ENCODE measurements at regions not wholly inside any gene's neighbourhood (a gene's known extent, or its start where the extent isn't known, plus 50 kb on each side); places are given as distances from the start of the nearest gene placed in this dataset.
"Not testable (repeated sequence)": the region's sequence is repeated elsewhere in the genome, so short reads cannot be mapped to it uniquely, and the experiment has no call there.

DNA sequence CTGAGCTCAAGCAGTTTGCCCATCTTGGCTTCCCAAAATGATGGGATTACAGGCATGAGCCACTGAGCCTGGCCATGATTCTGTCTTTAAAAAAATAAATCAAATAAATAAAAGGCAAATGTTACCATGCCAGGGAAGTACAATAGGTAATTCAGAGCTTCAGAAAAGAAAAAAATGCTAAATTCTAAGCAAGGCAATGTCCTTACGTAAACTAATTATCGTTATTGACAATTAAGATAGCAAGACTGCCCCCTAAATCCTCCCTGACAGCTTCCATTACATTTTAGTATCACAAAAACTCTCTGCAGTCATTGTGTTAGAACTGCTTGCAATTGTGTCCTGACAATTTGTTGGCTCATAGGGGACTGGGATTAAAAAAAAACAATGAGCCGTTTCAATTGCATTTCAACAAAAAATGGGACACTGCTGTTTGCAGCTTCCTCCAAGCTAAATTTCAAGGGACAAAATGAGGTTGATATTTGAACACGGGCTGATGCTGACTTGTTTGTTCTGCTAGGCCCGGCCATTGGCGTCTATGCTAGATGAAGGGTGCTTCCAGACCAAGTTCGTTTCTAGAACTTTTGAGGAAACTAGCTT, 88.9 kb downstream of the MOGAT1 start:
- no peak for DNase-seq

DNA sequence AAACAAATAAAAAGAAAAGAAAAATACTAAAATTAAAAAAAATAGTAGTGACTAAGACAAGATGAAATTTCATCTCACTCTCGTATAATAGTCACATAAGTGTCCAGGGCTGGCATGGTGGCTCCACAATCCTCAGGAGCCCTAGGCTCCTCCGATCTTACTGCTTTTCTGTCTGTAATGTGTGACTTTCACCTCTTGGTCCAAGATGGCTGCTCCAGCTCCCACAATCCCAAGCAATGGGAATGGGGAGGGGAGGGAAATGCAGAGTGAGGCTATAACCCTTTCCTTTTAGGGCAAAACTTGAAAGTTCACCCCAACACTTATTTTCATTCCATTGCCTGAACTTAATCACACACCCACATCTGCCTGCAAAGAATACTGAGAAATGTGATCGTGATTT, 90.4 kb downstream of the MOGAT1 start:
- DNase-seq, result no peak

DNA sequence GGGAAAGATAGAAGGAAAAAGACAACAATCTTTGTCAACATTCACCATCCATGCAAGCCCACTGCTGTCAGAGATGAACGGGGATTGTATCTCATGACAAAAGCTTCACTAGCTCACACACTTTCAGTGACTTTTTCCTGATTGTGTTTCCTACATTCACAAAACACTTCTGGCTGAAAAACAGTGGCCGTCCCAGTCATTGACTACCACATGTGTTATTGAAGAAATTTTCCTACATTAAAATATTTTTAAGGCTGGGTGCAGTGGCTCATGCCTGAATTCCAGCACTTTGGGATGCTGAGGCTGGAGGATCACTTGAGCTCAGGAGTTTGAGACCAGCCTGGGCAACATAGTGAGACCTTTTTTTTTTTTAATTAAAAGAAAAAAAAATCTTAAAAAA, 90.9 kb downstream of the MOGAT1 start:
- no peak for DNase-seq

DNA sequence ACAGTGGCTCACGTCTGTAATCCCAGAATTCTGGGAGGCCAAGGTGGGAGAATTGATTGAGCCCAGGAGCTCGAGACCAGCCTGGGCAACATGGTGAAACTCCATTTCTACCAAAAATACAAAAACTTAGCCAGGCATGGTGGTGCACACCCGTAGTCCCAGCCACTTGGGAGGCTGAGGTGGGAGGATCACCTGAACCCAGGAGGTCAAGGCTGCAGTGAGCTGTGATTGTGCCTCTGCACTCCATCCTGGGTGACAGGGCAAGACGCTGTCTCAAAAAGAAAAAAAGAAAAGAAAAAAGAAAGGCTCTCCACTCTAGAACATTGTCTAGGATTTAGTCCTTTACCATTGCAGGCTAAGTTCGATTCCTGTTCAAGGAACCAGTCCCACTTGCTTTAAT, 94.4 kb downstream of the MOGAT1 start:
- DNase-seq, result not testable (repeated sequence)

DNA sequence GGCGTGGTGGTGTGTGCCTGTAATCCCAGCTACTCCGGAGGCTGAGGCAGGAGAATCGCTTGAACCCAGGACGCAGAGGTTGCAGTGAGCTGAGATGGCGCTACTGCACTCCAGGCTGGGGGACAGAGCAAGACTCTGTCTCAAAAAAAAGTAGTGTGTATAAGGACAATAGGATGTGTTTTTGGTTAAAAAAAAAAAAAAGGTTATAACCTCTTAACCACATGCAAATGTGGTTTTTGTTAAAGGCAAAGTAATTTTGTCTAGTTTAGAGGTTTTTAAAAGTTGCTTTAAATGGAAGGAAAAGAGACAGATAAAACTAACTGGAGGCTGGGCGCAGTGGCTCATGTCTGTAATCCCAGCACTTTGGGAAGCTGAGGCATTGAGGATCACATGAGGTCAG, 92.8 kb upstream of the ACSL3 start:
- DNase-seq, result not testable (repeated sequence)

DNA sequence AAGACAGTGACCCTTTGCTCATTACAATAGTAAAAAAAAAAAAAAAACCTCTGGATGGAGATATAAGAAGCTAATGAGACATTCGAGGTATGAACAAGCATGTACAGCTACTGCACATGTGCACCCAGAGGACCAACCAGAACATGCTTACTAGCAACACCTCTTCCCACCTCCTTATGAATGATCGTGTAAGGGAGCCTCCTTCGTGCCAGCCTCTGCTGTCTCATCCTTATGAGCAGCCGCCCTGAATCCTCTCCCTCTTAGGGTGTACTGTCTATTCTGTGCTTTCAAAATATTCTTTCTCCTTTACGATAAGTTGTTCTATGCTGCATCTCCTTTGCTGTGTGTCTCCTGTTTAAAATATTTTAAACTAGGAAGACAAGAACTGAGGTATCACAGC, 91.4 kb upstream of the ACSL3 start:
- no peak for DNase-seq

DNA sequence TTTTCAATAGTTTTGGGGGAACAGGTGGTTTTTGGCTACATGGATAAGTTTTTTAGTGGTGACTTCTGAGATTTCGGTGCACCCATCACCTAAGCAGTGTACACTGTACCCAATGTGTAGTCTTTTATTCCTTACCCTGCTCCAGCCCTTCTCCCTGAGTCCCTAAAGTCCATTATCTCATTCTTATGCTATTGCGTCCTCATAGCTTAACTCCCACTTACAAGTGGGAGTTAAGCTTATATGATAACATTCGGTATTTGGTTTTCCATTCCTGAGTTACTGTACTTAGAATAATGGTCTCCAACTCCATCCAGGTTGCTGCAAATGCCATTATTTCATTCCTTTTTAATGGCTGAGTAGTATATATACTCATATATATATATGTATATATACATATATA, 90.9 kb upstream of the ACSL3 start:
- no peak for DNase-seq

DNA sequence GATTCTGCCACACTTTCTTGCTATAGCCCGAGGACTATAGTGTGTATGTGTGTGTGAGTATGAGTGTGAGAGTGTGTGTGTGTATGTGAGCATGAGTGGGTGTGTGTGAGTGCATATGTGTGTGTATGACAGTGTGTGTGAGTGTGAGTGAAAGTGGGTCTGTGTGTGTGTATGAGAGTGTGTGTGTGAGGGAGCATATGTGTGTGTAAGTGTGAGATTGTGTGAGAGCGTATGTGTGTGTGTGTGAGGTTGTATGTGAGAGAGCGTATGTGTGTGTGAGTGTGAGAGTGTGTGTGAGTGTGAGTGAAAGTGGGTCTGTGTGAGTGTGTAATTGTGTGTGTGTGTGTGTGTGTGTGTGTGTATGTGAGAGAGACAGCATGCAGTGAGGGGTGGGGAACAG, 89.0 kb upstream of the ACSL3 start:
- no peak for DNase-seq

DNA sequence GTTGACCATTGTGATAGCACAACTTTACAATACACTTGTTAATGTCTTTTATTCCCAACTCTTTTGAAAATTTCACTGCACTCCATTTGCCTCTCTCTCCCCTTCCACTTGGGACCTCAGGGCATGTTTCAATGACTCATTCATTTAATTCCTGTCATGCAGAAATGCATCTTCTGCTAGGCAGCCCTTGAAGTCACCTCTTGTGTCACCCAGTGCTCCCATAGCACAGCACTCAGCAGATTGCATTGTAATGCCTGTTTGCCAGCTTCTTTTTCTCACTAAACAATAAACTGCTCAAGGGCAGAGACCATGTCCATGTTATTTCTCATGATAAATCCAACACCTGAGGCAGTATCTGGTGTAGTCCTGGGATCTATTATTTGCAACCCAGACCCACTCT, 85.9 kb upstream of the ACSL3 start:
- DNase-seq, result no peak

DNA sequence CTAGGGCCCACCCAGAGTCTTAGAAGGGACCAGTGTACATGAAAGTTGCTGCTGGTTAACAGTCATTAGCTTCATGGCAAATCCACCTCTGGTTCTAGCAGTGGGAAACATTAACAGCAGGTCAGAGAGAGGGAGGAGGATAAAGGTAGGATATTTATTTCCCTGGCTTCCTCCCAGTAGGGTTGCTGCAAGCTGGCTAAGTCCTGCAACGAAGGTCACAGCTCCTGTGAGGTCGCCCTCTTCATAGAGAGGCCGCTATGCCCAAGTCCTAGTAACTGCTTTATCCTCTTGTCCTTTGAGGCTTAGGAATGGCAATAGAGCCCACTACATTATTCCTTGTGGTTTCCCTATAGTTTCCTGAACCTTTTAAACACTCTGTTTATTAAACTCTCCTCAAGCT, 84.0 kb upstream of the ACSL3 start:
- DNase-seq, result no peak

DNA sequence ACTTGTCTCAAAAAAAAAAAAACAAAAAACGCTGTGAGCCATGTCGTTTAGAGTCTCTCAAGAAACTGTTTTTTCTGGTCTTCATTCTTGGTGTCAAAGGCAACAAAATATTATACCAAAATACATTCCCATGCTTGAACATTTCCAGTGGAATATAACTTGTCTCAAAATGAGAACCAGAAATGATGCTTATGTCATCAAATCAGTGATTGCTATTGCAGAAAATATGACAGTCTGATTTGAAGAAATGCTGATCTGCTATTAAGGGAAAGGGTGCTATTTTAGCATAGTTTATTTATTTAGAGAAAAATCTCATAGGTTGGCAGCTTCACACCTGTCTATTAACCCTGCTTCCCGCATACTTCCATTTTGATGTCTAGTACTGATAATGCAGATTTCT, 82.4 kb upstream of the ACSL3 start:
- no peak for DNase-seq

DNA sequence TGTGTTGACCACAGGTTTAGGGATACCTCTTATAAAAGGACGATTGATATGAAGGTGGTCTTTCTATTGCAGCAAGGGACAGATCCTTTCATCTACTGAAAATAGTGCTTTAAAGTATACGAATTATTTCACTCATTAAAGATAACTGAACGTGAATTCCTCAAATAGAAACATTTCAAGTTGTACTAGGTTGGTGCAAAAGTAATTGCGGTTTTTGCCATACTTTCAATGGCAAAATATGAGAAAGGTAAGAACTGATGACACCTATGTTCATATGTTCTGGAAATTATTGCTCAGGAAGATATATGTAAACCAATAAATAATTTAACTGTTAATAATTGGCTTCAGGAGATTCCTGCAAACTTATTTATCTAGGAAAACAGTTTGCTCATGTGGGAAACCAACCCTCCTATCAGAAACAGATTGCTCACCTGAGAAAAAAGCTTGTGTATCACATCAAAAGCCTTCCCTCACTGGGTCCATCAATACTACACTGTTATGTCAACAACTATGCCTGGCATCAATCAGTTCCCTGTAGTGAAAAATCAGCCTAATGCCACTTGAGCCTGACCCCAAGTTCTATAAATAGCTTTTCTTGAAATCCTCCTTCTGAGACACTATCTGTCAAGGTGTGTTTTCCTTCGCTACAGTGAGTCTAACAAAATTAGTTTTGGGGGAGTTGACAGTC, 81.5 kb upstream of the ACSL3 start:
- DNase-seq, result no peak

DNA sequence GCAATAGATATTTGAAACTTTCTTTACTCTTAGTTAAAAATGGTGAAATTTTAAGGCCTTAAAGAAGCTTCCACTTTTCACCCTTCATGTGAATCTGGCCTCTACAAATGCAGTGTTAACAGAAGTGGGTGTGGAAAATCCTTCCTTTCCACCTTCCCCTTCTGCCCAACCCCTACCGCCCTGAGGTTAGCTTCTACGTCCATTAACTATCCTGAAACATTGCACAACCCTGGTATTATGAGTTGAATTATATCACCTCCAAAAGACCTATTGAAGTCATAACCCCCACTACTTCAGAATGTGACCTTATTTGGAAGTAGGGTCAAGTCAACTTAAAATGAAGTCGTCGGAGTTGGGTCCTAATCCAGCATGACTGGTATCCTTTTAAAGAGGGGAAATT, 80.8 kb upstream of the ACSL3 start:
- DNase-seq, result no peak

DNA sequence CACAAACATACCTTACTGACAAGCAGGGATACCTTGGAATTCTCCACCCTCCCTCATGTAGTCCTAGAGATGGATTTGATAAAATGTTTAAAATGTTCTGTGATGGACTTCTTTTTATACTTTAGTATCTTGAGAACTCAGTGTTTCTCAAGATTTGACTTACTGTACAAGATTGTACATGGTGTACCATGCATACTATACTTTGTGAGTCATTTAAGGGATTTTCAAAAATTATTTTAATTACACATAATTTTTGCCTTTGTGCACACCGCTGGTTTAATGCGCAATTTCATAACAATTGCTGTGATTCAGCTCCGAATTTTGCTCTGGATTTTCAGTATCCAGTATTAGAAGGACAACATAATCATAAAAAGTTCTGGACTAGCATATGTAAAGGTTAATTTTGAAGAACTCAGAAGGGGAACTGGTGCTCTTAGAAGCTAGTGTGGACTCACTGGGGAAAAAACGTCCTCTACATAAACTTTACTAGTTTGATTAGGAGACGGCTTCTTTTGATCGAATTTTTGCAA, 78.6 kb upstream of the ACSL3 start:
- DNase-seq, result no peak

DNA sequence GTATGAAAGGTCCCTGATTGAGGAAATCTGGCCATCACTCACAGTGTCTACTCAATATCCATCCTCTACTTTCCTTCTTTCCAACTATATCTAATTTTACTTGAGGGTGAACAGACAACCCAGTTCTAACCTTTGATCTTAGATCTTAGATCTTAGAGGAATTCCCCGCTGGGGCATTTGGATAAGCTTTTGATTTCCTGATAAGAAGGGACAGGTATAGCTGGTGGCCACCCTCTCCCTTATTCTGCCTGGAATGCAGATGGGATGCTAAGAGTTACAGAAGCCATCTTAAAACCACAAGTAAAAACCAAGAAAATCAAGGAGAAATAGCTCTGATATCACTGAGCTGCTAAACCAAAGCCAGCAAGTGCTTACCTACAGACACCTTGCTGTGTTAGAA, 77.2 kb upstream of the ACSL3 start:
- no peak for DNase-seq

DNA sequence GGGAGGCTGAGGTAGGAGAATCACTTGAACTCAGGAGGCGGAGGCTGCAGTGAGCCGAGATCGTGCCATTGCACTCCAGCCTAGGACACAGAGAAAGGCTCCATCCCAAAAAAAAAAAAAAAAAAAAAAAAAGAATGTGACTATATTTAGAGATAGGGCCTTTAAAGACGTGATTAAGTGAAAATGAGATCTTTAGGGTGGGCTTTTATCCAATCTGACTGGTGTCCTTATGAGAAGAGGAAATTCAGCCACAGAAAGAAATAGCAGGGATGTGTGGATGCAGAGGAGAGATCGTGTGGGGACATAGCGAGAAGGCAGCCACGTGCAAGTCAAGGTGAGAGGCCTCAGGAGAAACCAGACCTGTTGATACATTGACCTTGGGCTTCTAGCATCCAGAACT, 69.9 kb upstream of the ACSL3 start:
- no peak for DNase-seq

DNA sequence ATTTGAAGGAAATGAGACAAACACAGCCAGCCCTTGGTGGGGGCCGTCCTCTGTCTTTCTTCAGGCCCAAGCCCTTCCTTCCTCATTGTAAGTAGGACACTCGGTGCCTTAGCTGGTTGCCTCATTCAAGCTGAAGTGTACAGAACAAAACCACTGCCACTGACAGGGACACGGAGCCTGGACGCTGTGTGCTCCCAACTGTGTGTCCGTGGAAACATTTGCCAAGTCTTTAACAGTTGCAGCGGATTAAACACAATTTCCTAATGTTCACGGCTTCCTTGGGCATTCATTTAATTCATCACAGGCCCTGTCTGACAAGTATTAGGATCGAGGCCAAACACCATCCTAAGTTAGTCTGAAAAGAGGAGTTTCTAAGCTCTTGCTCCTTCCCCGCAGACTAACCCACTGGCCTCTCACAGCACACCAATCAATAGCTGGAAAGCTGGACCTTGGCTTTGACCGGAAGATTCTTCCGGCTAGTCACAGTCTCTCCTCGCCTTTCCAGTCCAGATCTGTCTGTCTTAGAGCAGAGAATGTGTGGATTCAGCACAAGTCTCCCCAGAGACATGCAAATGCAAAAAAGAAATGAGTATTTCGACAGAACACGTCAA, 68.7 kb upstream of the ACSL3 start:
- no peak for DNase-seq

DNA sequence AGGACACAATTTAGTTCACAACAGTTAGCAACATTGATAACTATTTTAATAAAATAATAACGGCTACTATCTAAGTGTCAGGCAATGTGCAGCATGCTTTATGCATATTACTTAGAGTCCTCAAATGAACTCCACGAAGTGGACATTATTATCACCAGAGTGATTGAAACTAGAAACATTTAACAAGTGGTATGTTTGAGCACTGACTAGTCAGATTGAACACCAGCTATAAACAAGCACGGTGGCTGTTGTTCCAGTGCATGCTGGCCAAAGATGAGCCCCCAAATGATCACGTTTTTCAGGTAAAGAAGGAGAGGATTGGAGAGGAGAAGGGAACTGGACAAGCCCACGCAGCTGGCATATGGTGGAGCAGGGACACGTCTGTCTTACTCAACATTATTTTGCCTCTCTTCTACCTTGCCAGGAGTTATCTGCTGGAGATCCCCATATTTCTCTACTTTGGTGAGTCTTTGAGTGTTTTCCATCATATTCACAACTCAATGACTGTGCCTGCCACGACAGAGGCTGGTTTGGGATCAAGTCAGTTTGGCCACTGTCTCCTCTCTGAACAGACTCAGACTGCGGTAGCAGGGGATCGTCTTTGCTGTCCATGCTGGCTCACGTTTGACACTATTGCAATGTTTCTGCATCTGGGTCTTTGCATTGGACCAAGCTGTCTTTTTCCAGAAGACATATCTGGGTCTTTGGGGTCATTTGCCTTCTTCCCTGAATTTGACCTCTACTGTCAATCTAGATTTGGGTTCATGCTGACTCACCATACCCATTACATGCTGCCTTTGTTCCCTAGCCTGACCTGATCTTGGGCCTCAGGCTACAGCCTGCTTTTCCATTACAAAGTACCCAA, 66.0 kb upstream of the ACSL3 start:
- DNase-seq, result no peak

DNA sequence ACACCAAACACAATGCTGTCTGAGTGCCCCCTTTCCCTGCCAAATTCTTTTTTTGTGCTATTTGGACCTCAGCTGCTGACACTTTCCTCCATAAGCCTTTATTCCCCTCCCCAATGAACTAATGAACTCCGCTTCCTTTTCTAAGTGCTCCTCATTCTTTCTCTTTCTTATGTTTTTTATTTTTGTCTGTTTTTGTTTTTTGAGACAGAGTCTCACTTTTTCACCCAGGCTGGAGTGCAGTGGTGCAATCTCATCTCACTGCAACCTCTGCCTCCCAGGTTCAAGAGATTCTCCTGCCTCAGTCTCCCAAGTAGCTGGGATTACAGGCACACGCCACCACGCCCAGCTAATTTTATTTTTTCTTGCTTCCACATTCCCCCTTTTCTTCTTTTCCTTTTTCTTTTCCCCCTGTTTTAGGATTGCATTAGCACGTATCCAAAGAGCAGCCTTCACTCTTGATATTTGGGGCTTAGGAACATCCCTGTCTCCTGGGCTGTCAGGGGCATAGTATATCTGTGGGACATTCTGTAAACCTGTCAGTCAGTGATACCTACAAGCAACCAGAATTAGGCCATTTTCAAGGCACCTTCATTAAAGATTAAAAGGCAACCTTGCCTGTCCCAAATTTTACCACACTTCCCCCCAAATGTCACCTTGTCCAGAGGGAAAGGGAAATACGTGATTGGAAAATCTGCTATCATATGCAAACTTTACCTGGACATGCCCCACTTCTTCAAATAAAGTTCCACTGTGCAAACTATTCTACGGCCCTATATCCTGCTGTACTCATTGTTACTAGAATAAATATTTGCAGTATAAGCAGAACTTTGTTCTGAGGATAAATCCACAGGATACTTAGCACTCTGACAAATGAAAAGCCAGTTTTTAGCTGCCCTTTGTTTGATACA, 65.1 kb upstream of the ACSL3 start:
- DNase-seq, result no peak

DNA sequence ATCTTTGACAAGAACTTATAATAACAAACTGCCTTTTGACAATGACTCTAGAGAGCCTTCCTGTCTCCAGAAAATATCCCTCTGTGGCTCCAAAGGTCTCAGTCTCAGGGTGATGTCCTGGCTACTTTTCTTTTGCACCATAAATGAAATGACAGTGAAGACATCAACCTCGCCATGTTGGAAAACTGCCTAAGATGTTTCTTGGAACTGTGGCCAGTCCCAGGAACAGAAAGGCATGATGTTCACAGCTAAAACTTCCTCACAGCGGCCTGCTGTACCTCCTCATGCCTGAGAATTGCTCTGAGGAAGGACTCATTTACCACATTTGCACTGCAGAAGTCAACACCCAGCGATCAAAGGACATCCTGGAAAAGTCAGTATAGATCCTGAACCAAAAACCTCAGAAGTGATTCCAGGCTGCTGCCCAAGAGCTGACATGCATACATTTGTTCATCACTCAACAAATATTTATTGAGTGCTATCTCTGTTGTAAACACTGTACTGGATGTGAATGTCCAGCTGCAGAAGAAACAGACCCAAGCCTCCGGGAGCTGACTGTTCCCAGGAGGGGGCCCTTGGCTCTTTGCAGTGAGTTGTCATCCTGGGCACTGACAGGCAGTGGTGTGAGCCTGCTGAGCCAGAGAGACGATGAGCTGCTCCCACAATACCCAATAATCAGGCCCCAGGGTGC, 64.3 kb upstream of the ACSL3 start:
- peak; percentile 24 for DNase-seq

DNA sequence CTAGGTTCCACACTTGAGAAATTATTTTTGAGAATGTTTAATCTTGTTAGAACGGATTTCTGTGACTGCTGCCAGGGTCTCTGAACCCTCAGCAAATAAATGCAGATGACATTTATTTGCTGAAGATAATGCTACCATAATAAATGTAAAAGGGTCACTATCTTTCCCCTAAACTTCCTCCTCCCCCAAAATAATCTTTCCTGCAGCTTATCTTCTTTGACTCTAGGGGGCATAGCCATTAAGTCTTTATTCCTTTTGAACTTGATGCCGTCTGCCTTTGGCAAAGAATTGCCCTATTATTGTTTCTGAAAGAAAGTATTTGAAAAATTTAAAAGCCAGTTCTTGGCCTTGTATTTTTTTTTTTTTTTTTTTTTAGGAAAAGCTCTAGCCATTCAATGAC, 63.6 kb upstream of the ACSL3 start:
- DNase-seq, result no peak

DNA sequence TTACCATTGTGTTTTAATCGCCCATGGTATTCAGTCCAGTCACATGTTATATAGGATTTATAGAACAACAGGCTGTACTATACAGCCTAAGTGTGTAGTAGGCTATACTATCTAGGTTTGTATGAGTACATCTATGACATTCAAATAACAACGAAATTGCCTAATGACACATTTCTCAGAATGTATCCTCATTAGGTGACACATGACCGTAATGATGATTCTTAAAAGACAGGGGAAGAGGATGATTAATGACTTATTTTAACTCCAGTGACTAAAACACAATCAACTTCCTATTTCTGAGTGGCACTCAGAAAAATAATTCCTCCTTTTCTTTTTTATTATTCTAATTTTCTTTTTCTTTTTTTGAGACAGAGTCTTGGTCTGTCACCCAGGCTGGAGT, 63.0 kb upstream of the ACSL3 start:
- no peak for DNase-seq
